ENCODE measurements at regions not wholly inside any gene's neighbourhood (a gene's known extent, or its start where the extent isn't known, plus 50 kb on each side); places are given as distances from the start of the nearest gene placed in this dataset.

DNA sequence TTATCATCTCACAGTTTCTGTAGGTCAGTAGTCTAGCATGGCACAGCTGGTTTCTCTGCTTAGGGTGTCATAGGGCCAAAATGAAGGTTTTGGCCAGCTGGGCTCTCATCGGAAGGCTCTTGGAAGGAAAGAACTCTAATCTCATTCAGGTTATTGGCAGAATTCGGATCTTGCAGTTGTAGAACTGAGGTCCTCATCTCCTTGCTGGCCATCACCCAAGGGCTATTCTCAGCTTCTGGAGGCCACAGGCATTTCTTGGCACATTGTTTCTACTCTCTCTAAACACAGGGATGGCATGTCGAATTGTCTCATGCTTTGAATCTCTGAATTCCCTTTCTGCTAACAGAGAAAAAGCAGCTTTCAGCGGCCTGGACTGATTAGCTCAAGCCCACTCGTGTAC, 258.0 kb upstream of the SMARCA2 start:
- DNase-seq (ENCODE audit: low spot score) = no peak

GRCh38 chr9:1759009-1759408, 256.1 kb upstream of the SMARCA2 start:
- DNase-seq (ENCODE audit: low spot score) = no peak

- DNase-seq (ENCODE audit: low spot score) = no peak
These were observed 255.3 kb upstream of the SMARCA2 start for GRCh38 chr9:1759771-1760300.

GRCh38 chr9:1761807-1762206, 253.3 kb upstream of the SMARCA2 start:
- no peak for DNase-seq (ENCODE audit: low spot score)

- no peak for DNase-seq (ENCODE audit: low spot score)
These were observed 249.1 kb upstream of the SMARCA2 start for GRCh38 chr9:1766042-1766441.

DNA sequence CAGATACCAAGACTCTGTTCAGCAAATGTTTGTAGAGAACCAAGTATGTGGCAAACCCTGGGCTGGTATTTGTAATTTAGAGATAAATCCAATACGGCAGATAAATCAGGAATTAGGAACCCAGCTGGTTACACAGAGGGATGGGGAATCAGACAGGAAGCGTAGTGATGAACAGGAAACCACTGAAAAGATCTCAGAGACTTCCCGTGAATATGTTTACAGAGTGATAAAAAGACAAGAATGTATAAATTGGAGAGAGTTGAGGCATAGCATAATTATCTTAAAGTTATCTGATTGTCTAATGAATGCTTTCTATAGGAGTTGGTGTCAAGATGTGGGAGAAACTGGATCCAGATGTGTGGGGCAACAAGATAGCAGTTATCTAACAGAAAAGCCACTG, 246.6 kb upstream of the SMARCA2 start:
- DNase-seq (ENCODE audit: low spot score) = no peak

DNA sequence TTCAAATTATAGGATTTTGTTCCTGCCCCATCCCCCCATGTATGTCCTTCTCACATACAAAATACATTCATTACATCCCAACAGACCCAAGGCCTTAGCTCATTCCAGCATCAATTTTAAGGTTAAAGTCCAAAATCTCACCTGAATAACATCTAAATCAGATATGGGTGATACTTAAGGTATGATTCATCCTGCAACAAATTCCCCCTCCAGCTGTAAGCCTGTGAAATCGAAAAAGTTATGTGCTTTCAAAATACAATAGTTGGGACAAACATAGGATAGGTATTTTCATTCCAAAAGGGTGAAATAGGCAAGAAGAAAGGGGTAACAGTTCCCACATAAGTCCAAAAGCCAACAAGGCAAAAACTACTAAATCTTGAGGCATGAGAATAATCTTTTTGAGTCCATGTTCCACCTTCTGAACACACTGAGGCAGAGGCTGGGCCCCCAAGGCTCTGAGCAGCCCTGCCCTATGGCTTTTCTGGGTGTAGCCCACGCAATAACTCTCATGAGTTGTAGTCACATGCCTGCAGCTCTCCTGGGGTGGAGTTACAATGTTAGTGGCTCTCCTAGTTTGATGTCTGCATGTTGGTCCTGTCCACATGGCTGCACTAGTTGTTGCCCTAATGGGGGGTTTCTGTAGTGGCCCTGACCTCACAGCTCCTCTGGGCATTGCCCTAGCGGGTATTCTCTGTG, 243.9 kb upstream of the SMARCA2 start:
- DNase-seq (ENCODE audit: low spot score) = no peak

GRCh38 chr9:1775230-1775629, 239.9 kb upstream of the SMARCA2 start:
- no peak for DNase-seq (ENCODE audit: low spot score)

GRCh38 chr9:1776668-1777067, 238.5 kb upstream of the SMARCA2 start:
- DNase-seq (ENCODE audit: low spot score) = no peak

DNA sequence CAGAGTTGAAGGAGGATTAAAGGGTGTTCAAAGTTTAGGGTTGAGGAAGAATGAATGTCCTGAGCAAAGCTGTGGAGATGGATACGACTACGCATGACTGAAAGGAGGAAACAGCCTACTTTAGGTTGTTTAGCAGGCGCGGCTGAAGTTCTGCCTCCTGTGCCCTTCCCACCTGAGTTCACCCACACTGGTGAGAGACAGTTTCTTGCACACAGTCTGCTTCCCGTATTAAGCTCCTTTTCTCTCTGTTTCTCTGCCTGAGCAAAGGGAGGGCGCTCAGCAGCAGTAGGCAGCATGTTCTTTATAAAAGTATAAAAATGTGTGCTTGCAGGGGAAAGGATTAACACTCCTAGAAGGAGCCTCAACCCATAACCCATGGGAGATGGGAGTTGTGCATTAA, 224.0 kb upstream of the SMARCA2 start:
- no peak for DNase-seq (ENCODE audit: low spot score)

DNA sequence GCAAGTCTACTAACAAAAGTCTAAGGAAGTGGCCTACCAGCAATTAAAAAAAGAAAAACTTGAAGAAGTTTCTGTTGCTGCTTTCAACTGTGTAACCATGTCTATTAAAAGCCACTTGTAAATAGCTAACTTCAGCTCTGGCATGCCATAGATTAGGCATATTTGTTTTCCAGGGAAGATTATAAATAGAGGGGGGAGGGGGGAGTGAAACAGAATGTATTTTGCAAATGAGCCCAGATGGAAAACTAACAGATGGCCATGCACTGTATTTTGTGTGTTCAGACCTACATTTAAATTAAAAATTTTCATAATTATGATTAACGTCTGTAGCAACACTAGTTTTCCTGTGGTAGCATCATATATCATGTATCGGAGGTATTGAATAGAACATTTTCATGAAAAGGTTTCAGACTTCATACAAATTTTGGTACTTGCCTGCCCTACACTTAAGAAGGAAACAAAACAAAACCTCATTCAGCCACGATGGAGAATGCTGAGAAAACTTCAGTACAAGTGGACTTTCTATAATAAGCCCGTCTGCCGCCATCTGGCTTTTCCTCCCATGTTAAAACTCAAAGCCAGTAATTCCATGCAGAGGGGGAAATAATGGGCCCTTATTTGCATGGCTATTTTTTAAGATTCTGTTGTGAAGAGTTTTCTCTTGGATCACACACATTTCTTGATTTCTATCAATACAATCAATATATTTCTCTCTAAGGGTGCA, 220.4 kb upstream of the SMARCA2 start:
- DNase-seq (ENCODE audit: low spot score) = no peak

GRCh38 chr9:1804128-1804865, 210.8 kb upstream of the SMARCA2 start:
- DNase-seq (ENCODE audit: low spot score) = no peak

- no peak for DNase-seq (ENCODE audit: low spot score)
These were observed 185.4 kb upstream of the SMARCA2 start for GRCh38 chr9:1829719-1830118.

GRCh38 chr9:1832960-1833359, 182.2 kb upstream of the SMARCA2 start:
- no peak for DNase-seq (ENCODE audit: low spot score)

- DNase-seq (ENCODE audit: low spot score) = peak; percentile 4
These were observed 177.6 kb upstream of the SMARCA2 start for GRCh38 chr9:1837453-1838084.

DNA sequence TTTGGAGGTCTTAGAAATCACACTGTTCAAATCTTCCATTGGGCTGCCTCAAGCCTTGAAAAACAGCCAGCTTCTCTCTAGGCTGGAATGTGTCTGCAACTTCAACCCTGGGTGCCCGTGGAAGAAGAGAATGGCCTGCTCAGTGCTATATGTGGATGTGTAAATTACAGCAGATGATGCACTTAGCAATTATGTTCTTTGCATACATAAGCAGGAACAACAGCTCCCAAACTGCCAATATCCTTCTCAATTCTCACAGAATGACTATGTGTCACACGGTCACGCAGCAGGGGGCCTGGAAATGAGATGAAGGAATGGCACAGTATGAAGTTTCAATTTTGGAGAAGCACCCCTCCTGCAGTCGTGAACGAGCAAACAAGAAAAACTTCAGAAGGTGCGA, 175.2 kb upstream of the SMARCA2 start:
- no peak for DNase-seq (ENCODE audit: low spot score)

- no peak for DNase-seq (ENCODE audit: low spot score)
These were observed 169.7 kb upstream of the SMARCA2 start for GRCh38 chr9:1845425-1845824.

DNA sequence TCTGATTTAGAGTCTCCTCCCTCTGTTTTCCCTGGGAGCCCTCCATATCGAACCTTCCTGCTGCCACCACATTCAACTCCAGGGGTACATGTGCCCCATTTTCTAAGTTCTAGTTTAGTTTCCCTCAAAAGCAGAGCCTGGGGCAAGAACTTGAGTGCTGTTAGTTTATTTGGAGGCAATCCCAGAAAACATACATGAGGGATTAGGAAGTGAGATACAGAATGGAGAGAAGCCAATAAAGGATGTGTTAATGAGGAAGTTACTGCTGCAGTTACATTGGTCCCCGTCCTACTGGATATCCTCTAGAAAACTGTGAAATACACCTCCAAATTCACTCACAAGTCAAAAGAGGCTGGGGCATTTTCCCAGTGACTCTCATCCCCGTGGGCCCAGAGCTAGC, 159.4 kb upstream of the SMARCA2 start:
- no peak for DNase-seq (ENCODE audit: low spot score)

DNA sequence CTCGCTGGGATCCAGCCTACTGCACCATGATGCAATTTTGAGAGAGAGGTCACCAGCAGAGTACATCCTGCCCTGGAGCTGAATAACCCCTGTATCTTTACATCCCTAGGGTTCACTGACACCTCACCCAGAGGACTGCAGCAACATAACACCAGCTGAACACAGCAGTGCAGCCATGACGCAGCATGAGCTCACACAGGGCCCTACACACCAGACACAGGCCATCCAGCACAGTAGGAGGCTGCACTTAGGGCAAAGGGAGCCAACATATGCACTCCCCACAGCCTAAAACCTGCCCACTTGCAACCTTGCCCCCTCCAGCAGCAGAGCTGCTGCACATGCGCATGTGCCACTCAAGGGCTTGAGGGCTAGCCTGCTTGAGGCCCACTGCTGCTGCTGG, 157.3 kb upstream of the SMARCA2 start:
- DNase-seq (ENCODE audit: low spot score) = no peak

DNA sequence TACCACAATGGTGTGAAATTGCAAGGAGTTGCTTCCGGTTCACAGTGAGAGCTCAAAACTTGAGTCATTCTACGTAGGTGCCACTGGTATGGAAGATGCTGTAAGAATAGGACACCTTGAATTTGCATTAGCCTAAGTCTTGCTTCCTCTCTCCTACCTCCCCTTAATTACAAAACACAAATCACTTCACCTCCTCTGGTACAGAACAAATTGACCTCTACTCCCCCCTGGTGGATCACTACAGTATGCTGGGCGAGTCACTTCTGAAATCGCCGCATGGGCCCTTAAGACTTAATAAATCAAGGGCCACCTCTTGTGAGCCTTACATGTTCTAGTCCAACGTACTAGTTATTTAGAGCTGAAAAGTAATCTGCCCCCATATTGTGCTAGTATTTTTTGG, 145.3 kb upstream of the SMARCA2 start:
- DNase-seq (ENCODE audit: low spot score) = no peak

- no peak for DNase-seq (ENCODE audit: low spot score)
These were observed 144.2 kb upstream of the SMARCA2 start for GRCh38 chr9:1870915-1871314.

- no peak for DNase-seq (ENCODE audit: low spot score)
These were observed 143.3 kb upstream of the SMARCA2 start for GRCh38 chr9:1871626-1872419.

Data from hepatic stellate cell (primary cell).